NCI-H2227 treated with DMSO at 0.1 percent for 48 hours (cell line): ENCODE measurements at regions not wholly inside any gene's neighbourhood (a gene's known extent, or its start where the extent isn't known, plus 50 kb on each side); places are given as distances from the start of the nearest gene placed in this dataset.
A peak's percentile ranks its signal among the peaks of the same experiment; 100 is the strongest.
"Not testable (repeated sequence)": the region's sequence is repeated elsewhere in the genome, so short reads cannot be mapped to it uniquely, and the experiment has no call there.

Experiments used
- DNase-seq: peaks from one replicate; lab custom pipeline; 2025; lab: John Stamatoyannopoulos, UW

GRCh38 chr2:42999391-42999841, 207.0 kb upstream of the HAAO start:
- DNase-seq: no peak

DNA sequence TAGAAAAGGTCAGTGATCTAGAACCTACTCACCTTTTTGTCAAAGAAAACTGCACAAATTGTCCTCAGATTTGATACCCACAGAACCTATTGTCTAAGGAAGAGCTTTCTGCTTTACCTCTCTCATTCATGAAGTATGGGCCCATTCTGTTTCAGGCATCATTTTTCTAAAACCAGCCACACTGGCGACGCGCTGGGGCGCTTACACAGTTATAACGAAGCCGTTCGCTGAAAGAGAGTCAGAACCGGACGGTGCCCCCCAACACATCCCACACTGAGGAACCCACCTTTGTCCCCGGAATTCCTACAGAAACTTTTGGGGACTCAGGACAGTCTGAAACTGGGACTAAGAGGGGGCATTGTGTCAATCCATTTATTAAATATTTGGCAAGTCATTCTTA, 206.3 kb upstream of the HAAO start:
- DNase-seq: no peak

- DNase-seq: no peak
Measured at GRCh38 chr2:42996528-42996927, 204.1 kb upstream of the HAAO start.

- no peak for DNase-seq
Measured at GRCh38 chr2:42995752-42996422, 203.5 kb upstream of the HAAO start.

GRCh38 chr2:42989283-42990081, 197.1 kb upstream of the HAAO start:
- DNase-seq: not testable (repeated sequence)

GRCh38 chr2:42988055-42988454, 195.7 kb upstream of the HAAO start:
- not testable (repeated sequence) for DNase-seq

DNA sequence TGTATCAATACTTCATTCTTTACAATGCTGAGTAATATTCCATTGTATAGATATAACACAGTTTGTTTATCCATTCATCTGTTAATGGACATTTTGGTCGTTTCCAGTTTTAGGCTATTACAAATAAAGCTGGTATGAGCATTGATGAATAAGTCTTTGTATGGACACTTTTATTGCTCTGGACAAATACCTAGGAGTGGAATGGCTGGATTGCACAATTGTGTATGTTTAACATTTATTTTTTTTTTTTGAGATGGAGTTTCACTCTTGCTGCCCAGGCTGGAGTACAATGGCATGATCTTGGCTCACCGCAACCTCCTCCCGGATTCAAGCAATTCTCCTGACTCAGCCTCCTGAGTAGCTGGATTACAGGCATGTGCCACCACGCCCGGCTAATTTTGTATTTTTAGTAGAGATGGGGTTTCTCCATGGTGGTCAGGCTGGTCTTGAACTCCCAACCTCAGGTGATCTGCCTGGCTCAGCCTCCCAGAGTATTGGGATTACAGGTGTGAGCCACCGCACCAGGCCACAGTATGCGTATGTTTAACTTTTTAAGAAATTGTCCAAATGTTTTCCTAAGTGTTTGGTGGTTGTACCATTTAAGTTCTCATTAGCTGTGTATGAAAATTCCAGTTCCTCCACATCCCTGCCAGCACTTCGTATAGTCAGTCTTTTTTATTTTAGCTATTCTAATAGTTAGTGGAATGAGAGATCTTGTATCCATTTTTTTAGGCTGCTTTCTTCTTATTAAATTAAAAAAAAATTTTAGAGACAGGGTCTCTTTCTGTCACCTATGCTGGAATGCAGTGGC, 194.9 kb upstream of the HAAO start:
- DNase-seq: no peak

DNA sequence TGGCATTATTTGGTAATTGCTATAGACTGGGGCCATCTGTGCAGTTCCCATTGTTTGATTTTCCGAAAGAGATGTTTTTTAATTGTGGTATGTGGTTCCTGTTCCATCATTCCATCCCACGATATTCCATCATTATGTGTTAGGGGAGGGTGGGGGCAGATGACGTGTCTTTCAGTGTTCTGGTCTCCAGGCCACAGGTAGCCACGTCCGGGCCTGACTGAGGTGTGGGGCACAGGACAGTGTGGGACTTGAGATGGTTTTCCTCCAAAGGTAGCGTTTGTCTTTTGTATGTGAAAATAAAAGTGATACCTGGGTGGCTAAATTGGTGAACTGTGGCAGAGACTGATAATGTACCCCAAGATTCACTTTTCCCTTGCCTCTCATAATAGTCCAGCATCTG, 192.2 kb upstream of the HAAO start:
- no peak for DNase-seq

GRCh38 chr2:42984081-42984480, 191.7 kb upstream of the HAAO start:
- DNase-seq: no peak

GRCh38 chr2:42980764-42981416, 188.5 kb upstream of the HAAO start:
- no peak for DNase-seq

DNA sequence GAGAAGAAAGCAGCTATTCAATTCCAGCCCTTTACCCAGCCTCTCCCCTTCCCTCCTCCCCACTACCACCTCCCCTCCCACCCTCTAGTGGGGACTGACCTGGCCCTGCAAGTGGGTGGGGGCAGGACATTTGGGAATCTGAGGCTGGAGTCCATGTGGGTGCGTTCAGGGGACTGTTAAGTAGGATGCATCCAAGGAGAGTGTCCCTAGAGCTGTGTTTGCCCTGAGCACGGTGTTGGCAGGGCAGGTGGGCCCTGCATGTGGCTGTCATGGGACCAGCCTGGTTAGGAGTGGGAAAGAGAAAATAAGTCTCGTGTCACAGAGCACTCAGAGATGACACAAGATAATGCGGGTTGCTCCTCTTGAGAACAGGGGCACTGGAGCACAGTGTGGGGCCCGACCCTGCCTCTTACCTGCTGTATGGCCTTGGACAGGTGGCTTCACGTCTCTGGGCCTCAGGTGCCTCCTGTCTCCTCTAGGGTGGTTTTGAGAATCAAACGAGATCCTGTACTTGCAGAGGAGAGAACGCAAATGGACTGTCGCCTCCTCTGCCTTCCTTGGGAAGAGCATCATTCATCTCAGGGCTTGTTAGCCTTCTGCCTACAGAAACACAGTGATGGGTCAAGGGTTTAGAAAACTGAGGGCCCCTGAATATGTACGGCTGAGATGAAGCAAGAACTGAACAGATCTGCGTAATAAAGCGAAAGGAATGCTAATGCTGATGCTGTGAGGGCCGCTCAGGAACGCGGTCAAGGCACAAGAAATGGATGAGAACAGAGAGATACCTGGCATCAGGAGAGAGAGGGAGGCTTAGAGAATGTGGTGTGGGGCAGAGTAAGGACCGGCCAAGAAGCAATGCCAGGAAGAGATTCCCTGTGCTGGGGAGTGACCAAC, 187.7 kb upstream of the HAAO start:
- no peak for DNase-seq

DNA sequence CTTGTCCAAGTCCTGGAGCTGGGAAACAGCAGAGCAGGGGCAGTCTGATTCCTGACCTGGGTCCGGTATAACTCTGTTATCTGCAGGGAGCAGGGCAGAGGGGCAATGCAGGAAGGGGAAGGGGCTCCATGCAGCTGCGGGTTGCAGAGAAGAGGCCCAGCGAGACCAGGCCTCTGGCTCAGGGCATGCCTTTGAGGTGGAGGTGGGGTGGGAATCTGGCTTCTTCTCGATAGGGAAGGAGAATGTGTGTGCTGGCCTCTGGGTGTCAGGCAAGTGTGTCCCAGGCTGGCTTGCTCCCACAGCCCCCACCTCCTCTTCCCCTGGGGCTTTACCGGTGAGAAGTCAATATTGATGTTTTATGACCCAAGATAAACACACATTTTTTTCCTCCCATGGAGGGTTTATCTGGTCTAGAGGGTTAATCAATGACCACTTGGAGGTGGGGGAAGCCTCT, 187.1 kb upstream of the HAAO start:
- DNase-seq: no peak

GRCh38 chr2:42978887-42979415, 186.6 kb upstream of the HAAO start:
- DNase-seq: no peak

DNA sequence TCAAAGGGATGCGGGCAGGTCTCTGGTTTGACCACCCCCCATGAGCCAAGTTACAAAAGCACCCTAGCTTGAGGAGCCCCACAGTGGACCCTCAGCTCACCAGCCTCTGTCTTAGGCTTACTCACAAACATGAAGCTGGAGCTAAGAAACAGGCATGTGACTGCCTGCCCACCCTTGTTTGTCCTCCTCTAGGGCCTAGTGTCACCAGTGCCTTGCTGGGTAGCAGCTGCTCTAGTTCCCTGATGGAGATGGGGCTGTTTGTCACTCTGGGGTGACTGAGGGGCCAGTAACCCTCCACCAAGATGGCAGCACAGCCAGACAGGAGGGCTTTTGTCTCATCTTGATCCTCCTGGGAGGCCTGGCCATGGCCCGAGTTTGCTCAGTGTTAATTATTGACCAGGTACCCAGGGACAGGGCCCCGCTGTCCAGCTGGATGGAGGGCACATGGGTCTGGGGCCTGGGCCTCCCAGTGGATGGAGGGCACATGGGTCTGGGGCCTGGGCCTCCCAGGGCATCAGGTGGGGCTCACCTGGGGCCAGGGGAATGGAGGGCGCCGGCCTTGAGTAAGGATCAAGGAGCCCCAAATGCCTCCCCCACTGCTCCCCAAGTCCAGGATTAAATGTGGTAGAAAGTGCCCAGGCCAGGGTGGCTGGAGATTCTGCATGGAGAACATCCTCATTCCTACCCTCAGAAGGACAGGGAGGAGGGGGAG, 185.9 kb upstream of the HAAO start:
- DNase-seq: no peak

- no peak for DNase-seq
Measured at GRCh38 chr2:42977270-42978174, 185.1 kb upstream of the HAAO start.

DNA sequence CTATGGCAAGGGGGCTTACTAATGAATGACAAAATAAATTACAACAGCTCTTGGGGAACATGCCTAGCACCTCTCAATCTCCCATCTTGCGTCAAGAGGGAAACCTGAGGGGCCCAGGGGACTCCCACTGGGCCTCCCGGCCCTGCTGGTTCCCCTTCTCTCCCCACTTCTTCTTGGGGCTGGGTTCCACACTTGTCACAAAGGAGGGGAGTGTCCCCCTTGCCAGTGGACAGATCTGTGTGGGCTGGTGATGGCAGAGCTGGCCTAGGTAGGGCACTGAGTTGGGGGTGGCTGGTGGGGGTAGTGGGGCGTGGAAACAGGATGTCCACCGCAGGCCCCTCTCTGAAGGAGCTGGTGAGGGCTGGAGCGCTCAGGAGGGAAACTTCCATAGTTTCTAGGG, 184.0 kb upstream of the HAAO start:
- DNase-seq: no peak

DNA sequence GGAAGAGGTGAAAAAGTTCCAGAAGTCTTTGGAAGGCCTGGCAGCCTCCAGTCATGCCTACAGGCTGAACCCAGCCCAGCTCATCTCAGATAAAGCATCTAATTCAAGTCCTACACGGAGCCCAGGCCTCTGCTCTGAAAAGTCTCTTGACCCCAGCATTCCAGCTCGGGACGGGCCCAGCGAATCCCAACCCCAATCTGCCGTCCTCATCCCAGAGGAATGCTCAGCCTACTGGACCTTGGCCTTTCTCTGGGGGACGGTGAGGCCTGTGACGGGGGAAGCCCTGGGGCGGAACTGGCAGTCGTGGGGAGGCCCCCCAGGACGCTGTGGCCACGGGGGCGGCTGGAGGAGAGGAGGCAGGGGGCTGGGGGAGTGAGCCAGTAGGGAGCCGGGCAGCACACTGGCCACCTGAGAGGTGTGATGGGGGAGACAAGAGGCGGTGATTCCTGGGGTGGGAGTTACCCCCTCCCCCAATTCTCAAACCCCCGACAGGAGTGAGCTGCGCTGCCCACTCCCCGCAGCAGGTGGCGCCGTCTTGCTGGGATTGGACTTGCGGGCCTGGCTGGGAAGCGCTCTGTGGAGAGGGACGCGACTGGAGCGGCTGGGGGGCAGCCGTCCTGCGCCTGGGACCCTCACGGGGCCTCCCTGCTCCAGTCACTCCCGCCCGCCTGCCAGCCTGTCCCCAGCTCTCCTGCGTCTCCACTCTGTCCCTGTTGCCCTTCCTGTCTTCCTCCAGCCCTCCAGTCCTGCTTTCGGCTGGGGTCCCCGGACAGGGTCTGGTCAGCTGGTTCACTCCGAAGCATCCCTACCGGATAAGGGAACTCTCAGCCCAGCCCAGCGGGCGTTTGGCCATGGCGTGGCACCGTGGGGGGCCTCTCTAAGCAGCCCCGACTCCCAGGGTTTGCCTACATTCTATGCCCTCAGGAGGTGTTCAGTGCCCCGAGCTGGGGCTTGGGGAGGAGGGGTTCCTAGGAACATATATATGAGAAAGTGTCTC, 182.6 kb upstream of the HAAO start:
- peak; percentile 41 for DNase-seq
